Natural killer cell treated with Interleukin-12 subunit alpha and Interleukin-12 subunit beta and Interleukin-15 and Interleukin-18, amount 100 ng/mL, for 72 hours (primary cell): ENCODE measurements at regions not wholly inside any gene's neighbourhood (a gene's known extent, or its start where the extent isn't known, plus 50 kb on each side); places are given as distances from the start of the nearest gene placed in this dataset.
"Not testable (repeated sequence)": the region's sequence is repeated elsewhere in the genome, so short reads cannot be mapped to it uniquely, and the experiment has no call there.

Source experiments
- ATAC-seq, 2 donors: fragments of 150-1000 bp; cut with Tn5 transposase in 1 of 2; sonication (Bioruptor Pico), chemical (Tn5 transposase) in 1 of 2; 2 replicates each; pipeline ENCODE4 v1.10.0; 2021
- DNase-seq: peaks from one replicate; pipeline ENCODE4 v3.0.0; 2022; ENCODE audit warnings: low spot score
- H3K27ac Mint-ChIP-seq, 2 donors: 1 replicate in 1 of 2; 2 replicates in 1 of 2; pipeline ENCODE4 v1.8.0; 2022; ENCODE audit warnings: mixed read lengths in 2 of 2, mild to moderate bottlenecking in 1 of 2, moderate library complexity in 1 of 2
- H3K27me3 Mint-ChIP-seq, 2 donors: 1 replicate in 1 of 2; 2 replicates in 1 of 2; pipeline ENCODE4 v1.8.0; 2022; ENCODE audit warnings: mixed read lengths in 2 of 2
- H3K36me3 Mint-ChIP-seq: one replicate; pipeline ENCODE4 v1.8.0; 2022; ENCODE audit warnings: mixed read lengths
- H3K4me1 Mint-ChIP-seq, 2 donors: 1 replicate in 1 of 2; 2 replicates in 1 of 2; pipeline ENCODE4 v1.8.0; 2022; ENCODE audit warnings: low read depth in 2 of 2, mixed read lengths in 2 of 2, mild to moderate bottlenecking in 1 of 2
- H3K4me3 Mint-ChIP-seq: one replicate; pipeline ENCODE4 v1.8.0; 2022; ENCODE audit warnings: mixed read lengths
- H3K9me3 Mint-ChIP-seq: 2 replicates; pipeline ENCODE4 v1.8.0; 2022; ENCODE audit warnings: mixed read lengths

GRCh38 chr4:120290553-120290952, 223.9 kb upstream of the MAD2L1 start:
- DNase-seq, result no peak
- ATAC-seq, result no peak
- no peak overlapping the region for H3K4me3 Mint-ChIP-seq
- H3K36me3 Mint-ChIP-seq, result no peaks in the 10 kb centered on the region
- no peak overlapping the region for H3K27ac Mint-ChIP-seq
- peaks cover 6% of the 10 kb centered on the region for H3K9me3 Mint-ChIP-seq
- no peaks in the 10 kb centered on the region for H3K4me1 Mint-ChIP-seq
- H3K27me3 Mint-ChIP-seq, result no peaks in the 10 kb centered on the region

- Mint-ChIP-seq H3K4me1 (no peaks in the 10 kb centered on the region), H3K27ac (no peak overlapping the region), H3K36me3 (no peaks in the 10 kb centered on the region), H3K27me3 (no peaks in the 10 kb centered on the region), H3K9me3 (peaks cover 6% of the 10 kb centered on the region), H3K4me3 (no peak overlapping the region)
- ATAC-seq, result no peak
- no peak for DNase-seq
These were observed 220.2 kb upstream of the MAD2L1 start for GRCh38 chr4:120286813-120287212.

GRCh38 chr4:120281581-120281980, 214.9 kb upstream of the MAD2L1 start:
- Mint-ChIP-seq H3K27me3 (no peaks in the 10 kb centered on the region), H3K27ac (no peak overlapping the region), H3K4me1 (no peaks in the 10 kb centered on the region), H3K36me3 (no peaks in the 10 kb centered on the region), H3K9me3 (peaks cover 3% of the 10 kb centered on the region), H3K4me3 (no peak overlapping the region)
- ATAC-seq, result no peak
- DNase-seq, result no peak

GRCh38 chr4:120277391-120277790, 210.7 kb upstream of the MAD2L1 start:
- Mint-ChIP-seq H3K4me1 (no peaks in the 10 kb centered on the region), H3K27ac (no peak overlapping the region), H3K36me3 (no peaks in the 10 kb centered on the region), H3K4me3 (no peak overlapping the region), H3K9me3 (peaks cover 2% of the 10 kb centered on the region), H3K27me3 (no peaks in the 10 kb centered on the region)
- no peak for ATAC-seq
- no peak for DNase-seq

- ATAC-seq, result no peak
These were observed 200.0 kb upstream of the MAD2L1 start for GRCh38 chr4:120266602-120267001.

GRCh38 chr4:120263618-120264017, 197.0 kb upstream of the MAD2L1 start:
- ATAC-seq (no peak), DNase-seq (no peak)
- Mint-ChIP-seq H3K4me1 (no peaks in the 10 kb centered on the region), H3K4me3 (no peak overlapping the region), H3K27ac (no peak overlapping the region), H3K9me3 (peaks cover 7% of the 10 kb centered on the region), H3K27me3 (no peaks in the 10 kb centered on the region), H3K36me3 (no peaks in the 10 kb centered on the region)

More at GRCh38 chr4:120266602-120267001, 200.0 kb upstream of the MAD2L1 start:
- no peak overlapping the region for H3K27ac Mint-ChIP-seq
- H3K36me3 Mint-ChIP-seq, result no peaks in the 10 kb centered on the region
- H3K27me3 Mint-ChIP-seq, result no peaks in the 10 kb centered on the region
- H3K4me3 Mint-ChIP-seq, result no peak overlapping the region
- H3K4me1 Mint-ChIP-seq, result no peaks in the 10 kb centered on the region
- no peak for DNase-seq
- peaks cover 5% of the 10 kb centered on the region for H3K9me3 Mint-ChIP-seq

- Mint-ChIP-seq H3K27me3 (no peaks in the 10 kb centered on the region), H3K4me3 (no peak overlapping the region), H3K4me1 (no peaks in the 10 kb centered on the region), H3K27ac (no peak overlapping the region), H3K9me3 (peaks cover 7% of the 10 kb centered on the region), H3K36me3 (no peaks in the 10 kb centered on the region)
- DNase-seq, result no peak
- ATAC-seq, result no peak
These were observed 194.5 kb upstream of the MAD2L1 start for GRCh38 chr4:120261117-120261516.

GRCh38 chr4:120256112-120256775, 189.6 kb upstream of the MAD2L1 start:
- H3K9me3 Mint-ChIP-seq, H3K27ac Mint-ChIP-seq, ATAC-seq, H3K36me3 Mint-ChIP-seq, H3K27me3 Mint-ChIP-seq, DNase-seq, H3K4me1 Mint-ChIP-seq, H3K4me3 Mint-ChIP-seq: not testable (repeated sequence)

GRCh38 chr4:120238277-120238973, 171.8 kb upstream of the MAD2L1 start:
- H3K36me3 Mint-ChIP-seq, result no peaks in the 10 kb centered on the region
- DNase-seq (no peak), ATAC-seq (no peak)
- no peak overlapping the region for H3K27ac Mint-ChIP-seq
- no peak overlapping the region for H3K4me3 Mint-ChIP-seq
- no peaks in the 10 kb centered on the region for H3K4me1 Mint-ChIP-seq
- H3K9me3 Mint-ChIP-seq, result no peaks in the 10 kb centered on the region
- H3K27me3 Mint-ChIP-seq, result no peaks in the 10 kb centered on the region

GRCh38 chr4:120236873-120237272, 170.2 kb upstream of the MAD2L1 start:
- H3K4me3 Mint-ChIP-seq, result no peak overlapping the region
- no peaks in the 10 kb centered on the region for H3K27me3 Mint-ChIP-seq
- ATAC-seq, result no peak
- H3K9me3 Mint-ChIP-seq, result peaks cover 9% of the 10 kb centered on the region
- H3K4me1 Mint-ChIP-seq, result no peaks in the 10 kb centered on the region
- no peak overlapping the region for H3K27ac Mint-ChIP-seq
- no peak for DNase-seq
- peaks cover 4% of the 10 kb centered on the region for H3K36me3 Mint-ChIP-seq

- Mint-ChIP-seq H3K4me1 (no peaks in the 10 kb centered on the region), H3K27ac (no peak overlapping the region), H3K9me3 (peaks cover 11% of the 10 kb centered on the region), H3K4me3 (no peak overlapping the region), H3K36me3 (peaks cover 4% of the 10 kb centered on the region), H3K27me3 (no peaks in the 10 kb centered on the region)
- no peak for ATAC-seq
- no peak for DNase-seq
These were observed 165.4 kb upstream of the MAD2L1 start for GRCh38 chr4:120232050-120232449.

- H3K27ac Mint-ChIP-seq, result no peak overlapping the region
- no peak for ATAC-seq
These were observed 161.4 kb upstream of the MAD2L1 start for GRCh38 chr4:120228086-120228485.

GRCh38 chr4:120227554-120227953, 160.9 kb upstream of the MAD2L1 start:
- peaks cover 9% of the 10 kb centered on the region for H3K9me3 Mint-ChIP-seq
- H3K36me3 Mint-ChIP-seq, result peaks cover 4% of the 10 kb centered on the region
- H3K4me3 Mint-ChIP-seq, result no peak overlapping the region
- no peak overlapping the region for H3K27ac Mint-ChIP-seq
- H3K27me3 Mint-ChIP-seq, result no peaks in the 10 kb centered on the region
- ATAC-seq (no peak), DNase-seq (no peak)
- H3K4me1 Mint-ChIP-seq, result no peaks in the 10 kb centered on the region

More at GRCh38 chr4:120228086-120228485, 161.4 kb upstream of the MAD2L1 start:
- H3K36me3 Mint-ChIP-seq, result peaks cover 4% of the 10 kb centered on the region
- DNase-seq, result no peak
- no peaks in the 10 kb centered on the region for H3K4me1 Mint-ChIP-seq
- H3K9me3 Mint-ChIP-seq, result peaks cover 9% of the 10 kb centered on the region
- no peak overlapping the region for H3K4me3 Mint-ChIP-seq
- H3K27me3 Mint-ChIP-seq, result no peaks in the 10 kb centered on the region

GRCh38 chr4:120225527-120225926, 158.9 kb upstream of the MAD2L1 start:
- Mint-ChIP-seq H3K27ac (no peak overlapping the region), H3K36me3 (no peaks in the 10 kb centered on the region), H3K27me3 (no peaks in the 10 kb centered on the region), H3K4me3 (no peak overlapping the region), H3K9me3 (peaks cover 5% of the 10 kb centered on the region), H3K4me1 (no peaks in the 10 kb centered on the region)
- no peak for ATAC-seq
- no peak for DNase-seq
